Neural cell (in vitro differentiated cells): ENCODE measurements at regions not wholly inside any gene's neighbourhood (a gene's known extent, or its start where the extent isn't known, plus 50 kb on each side); places are given as distances from the start of the nearest gene placed in this dataset.

Experiments
- CTCF ChIP-seq: fragments of 450-650 bp; IDR thresholded peaks from 2 replicates; pipeline ENCODE4 v1.5.1; 2014; ENCODE audit warnings: antibody characterized with exemption, mild to moderate bottlenecking, moderate library complexity; ENCODE audit not compliant: poor library complexity, severe bottlenecking
- EP300 ChIP-seq: fragments of 450-650 bp; conservative IDR thresholded peaks from 2 replicates; pipeline ENCODE4 v1.6.1; 2014; ENCODE audit warnings: antibody characterized with exemption, mild to moderate bottlenecking, moderate library complexity; ENCODE audit not compliant: poor library complexity, severe bottlenecking
- POLR2AphosphoS5 ChIP-seq: IDR thresholded peaks from 2 replicates; pipeline ENCODE4 v1.6.1; 2012
- RAD21 ChIP-seq: fragments of 450-650 bp; conservative IDR thresholded peaks from 2 replicates; pipeline ENCODE4 v1.6.1; 2014; ENCODE audit warnings: antibody characterized with exemption, mild to moderate bottlenecking, moderate library complexity
- SMC3 ChIP-seq: fragments of 450-650 bp; conservative IDR thresholded peaks from 2 replicates; pipeline ENCODE4 v1.6.1; 2014; ENCODE audit warnings: antibody characterized with exemption, mild to moderate bottlenecking, moderate library complexity; ENCODE audit not compliant: poor library complexity

- TF ChIP-seq EP300, result no peak
- no peak for TF ChIP-seq RAD21
- TF ChIP-seq SMC3, result no peak
- no peak for TF ChIP-seq CTCF
- TF ChIP-seq POLR2AphosphoS5, result no peak
Observed at GRCh38 chr6:95263840-95264239, 313.5 kb upstream of the MANEA start.
